Esophagus muscularis mucosa (tissue), 4 donors: ENCODE measurements at regions not wholly inside any gene's neighbourhood (a gene's known extent, or its start where the extent isn't known, plus 50 kb on each side); places are given as distances from the start of the nearest gene placed in this dataset.

Source experiments
- EP300 ChIP-seq: sonication (generic); formaldehyde crosslinking; IDR thresholded peaks from one replicate; pipeline ENCODE4 v1.6.1; 2017; ENCODE audit warnings: antibody characterized with exemption
- POLR2A ChIP-seq: fragments of 450-650 bp; IDR thresholded peaks from one replicate; pipeline ENCODE4 v1.6.1; 2017; ENCODE audit warnings: antibody characterized with exemption, moderate library complexity, mild to moderate bottlenecking, low read depth
- POLR2AphosphoS5 ChIP-seq, 2 donors: sonication (generic); formaldehyde crosslinking; IDR thresholded peaks; one replicate each; pipeline ENCODE4 v1.6.1; 2017; ENCODE audit warnings: antibody characterized with exemption in 2 of 2
- TF ChIP-seq, protein P1 (sequence below), 3 experiments: fragments of 200-600 bp in 2 of 3; fragments of 450-650 bp in 1 of 3; sonication (generic) in 2 of 3; IDR thresholded peaks; one replicate each; pipeline ENCODE4 v1.5.1; 2017 to 2019; ENCODE audit warnings: antibody characterized with exemption in 3 of 3, mild to moderate bottlenecking in 2 of 3, moderate library complexity in 1 of 3

DNA sequence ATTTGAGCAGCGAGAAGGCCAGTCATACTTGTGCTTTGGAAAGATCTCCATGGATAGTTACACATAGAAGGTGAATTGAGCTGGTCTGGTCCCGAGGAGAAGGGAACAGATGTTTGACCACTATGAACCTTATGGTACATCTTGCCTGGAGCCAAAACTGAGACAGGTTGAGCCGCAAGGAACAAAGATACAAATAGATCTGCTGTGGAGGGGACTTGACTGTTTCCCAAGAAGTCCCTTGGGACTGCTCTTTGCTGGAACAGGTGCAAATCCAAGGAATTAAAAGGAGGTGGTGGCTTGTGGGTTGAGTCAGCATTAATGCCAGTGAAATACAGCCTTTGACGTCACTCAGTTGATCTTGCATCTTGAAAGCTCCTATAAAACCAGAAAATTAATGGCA is 68.8 kb upstream of the PRIMA1 start:
- TF ChIP-seq, protein P1, sequence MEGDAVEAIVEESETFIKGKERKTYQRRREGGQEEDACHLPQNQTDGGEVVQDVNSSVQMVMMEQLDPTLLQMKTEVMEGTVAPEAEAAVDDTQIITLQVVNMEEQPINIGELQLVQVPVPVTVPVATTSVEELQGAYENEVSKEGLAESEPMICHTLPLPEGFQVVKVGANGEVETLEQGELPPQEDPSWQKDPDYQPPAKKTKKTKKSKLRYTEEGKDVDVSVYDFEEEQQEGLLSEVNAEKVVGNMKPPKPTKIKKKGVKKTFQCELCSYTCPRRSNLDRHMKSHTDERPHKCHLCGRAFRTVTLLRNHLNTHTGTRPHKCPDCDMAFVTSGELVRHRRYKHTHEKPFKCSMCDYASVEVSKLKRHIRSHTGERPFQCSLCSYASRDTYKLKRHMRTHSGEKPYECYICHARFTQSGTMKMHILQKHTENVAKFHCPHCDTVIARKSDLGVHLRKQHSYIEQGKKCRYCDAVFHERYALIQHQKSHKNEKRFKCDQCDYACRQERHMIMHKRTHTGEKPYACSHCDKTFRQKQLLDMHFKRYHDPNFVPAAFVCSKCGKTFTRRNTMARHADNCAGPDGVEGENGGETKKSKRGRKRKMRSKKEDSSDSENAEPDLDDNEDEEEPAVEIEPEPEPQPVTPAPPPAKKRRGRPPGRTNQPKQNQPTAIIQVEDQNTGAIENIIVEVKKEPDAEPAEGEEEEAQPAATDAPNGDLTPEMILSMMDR (IDR thresholded peaks at IDR 0.05), result no peak
- TF ChIP-seq POLR2A (no peak), POLR2AphosphoS5 (IDR thresholded peaks at IDR 0.05) (no peak), EP300 (no peak)
